ENCODE measurements at regions not wholly inside any gene's neighbourhood (a gene's known extent, or its start where the extent isn't known, plus 50 kb on each side); places are given as distances from the start of the nearest gene placed in this dataset.

- Histone ChIP-seq H3K36me3 (no peaks in the 10 kb centered on the region), H3K27ac (no peak overlapping the region), H3K27me3 (no peaks in the 10 kb centered on the region), H3K9ac (ENCODE audit: low read depth in 2 of 2, low read length in 2 of 2) (no peak overlapping the region), H3K9me3 (no peaks in the 10 kb centered on the region), H3K4me3 (no peak overlapping the region), H3K4me1 (no peaks in the 10 kb centered on the region)
- TF ChIP-seq, protein P1, sequence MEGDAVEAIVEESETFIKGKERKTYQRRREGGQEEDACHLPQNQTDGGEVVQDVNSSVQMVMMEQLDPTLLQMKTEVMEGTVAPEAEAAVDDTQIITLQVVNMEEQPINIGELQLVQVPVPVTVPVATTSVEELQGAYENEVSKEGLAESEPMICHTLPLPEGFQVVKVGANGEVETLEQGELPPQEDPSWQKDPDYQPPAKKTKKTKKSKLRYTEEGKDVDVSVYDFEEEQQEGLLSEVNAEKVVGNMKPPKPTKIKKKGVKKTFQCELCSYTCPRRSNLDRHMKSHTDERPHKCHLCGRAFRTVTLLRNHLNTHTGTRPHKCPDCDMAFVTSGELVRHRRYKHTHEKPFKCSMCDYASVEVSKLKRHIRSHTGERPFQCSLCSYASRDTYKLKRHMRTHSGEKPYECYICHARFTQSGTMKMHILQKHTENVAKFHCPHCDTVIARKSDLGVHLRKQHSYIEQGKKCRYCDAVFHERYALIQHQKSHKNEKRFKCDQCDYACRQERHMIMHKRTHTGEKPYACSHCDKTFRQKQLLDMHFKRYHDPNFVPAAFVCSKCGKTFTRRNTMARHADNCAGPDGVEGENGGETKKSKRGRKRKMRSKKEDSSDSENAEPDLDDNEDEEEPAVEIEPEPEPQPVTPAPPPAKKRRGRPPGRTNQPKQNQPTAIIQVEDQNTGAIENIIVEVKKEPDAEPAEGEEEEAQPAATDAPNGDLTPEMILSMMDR (IDR thresholded peaks at IDR 0.05), result no peak
- DNase-seq, result peak; percentile 59
- intact Hi-C loops (cut with DNase I), result no loop called here
These were observed 278.6 kb downstream of the ARHGAP12 start for GRCh38 chr10:31650010-31650409.

- TF ChIP-seq, protein P1 (IDR thresholded peaks at IDR 0.05), result no peak
- Histone ChIP-seq H3K9me3 (no peaks in the 10 kb centered on the region), H3K4me1 (no peaks in the 10 kb centered on the region), H3K27me3 (no peaks in the 10 kb centered on the region), H3K27ac (no peak overlapping the region), H3K9ac (ENCODE audit: low read depth in 2 of 2, low read length in 2 of 2) (no peak overlapping the region), H3K4me3 (no peak overlapping the region), H3K36me3 (no peaks in the 10 kb centered on the region)
- intact Hi-C loops (cut with DNase I), result no loop called here
- no peak for DNase-seq
These were observed 279.7 kb downstream of the ARHGAP12 start for GRCh38 chr10:31648966-31649365.

- H3K27me3 ChIP-seq, result no peaks in the 10 kb centered on the region
- no peaks in the 10 kb centered on the region for H3K4me1 ChIP-seq
- H3K4me3 ChIP-seq, result no peak overlapping the region
- no peaks in the 10 kb centered on the region for H3K9me3 ChIP-seq
- H3K36me3 ChIP-seq, result no peaks in the 10 kb centered on the region
- no peak overlapping the region for H3K9ac ChIP-seq (ENCODE audit: low read depth in 2 of 2, low read length in 2 of 2)
- no peak overlapping the region for H3K27ac ChIP-seq
- intact Hi-C loops (cut with DNase I), result no loop called here
- DNase-seq, result no peak
- TF ChIP-seq, protein P1 (IDR thresholded peaks at IDR 0.05), result no peak
These were observed 280.8 kb downstream of the ARHGAP12 start for GRCh38 chr10:31647861-31648260.

DNA sequence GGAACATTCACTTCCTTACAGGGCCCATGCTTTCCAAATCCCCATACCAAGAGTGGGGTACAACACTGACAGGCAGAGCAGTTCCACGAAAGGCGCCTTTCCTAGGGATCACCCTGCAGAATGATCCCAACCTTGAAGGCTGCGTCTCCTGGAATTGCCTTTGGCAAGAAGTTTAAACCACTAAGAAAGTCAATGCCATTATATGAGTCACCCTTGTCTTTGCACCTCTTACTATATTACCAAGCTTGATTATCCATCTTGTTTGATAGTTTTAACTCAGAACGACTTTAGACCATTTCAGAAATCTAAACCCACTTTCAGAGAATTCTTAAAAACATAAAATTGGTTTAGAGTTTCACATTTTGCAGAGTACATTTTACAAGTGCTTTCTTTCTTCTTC, 282.1 kb downstream of the ARHGAP12 start:
- Histone ChIP-seq H3K27ac (no peak overlapping the region), H3K9me3 (no peaks in the 10 kb centered on the region), H3K27me3 (no peaks in the 10 kb centered on the region), H3K36me3 (no peaks in the 10 kb centered on the region), H3K4me3 (no peak overlapping the region), H3K4me1 (no peaks in the 10 kb centered on the region), H3K9ac (ENCODE audit: low read depth in 2 of 2, low read length in 2 of 2) (no peak overlapping the region)
- intact Hi-C loops (cut with DNase I), result no loop called here
- TF ChIP-seq, protein P1 (IDR thresholded peaks at IDR 0.05), result no peak
- no peak for DNase-seq

- no peak overlapping the region for H3K9ac ChIP-seq (ENCODE audit: low read depth in 2 of 2, low read length in 2 of 2)
- H3K4me3 ChIP-seq, result no peak overlapping the region
- no peak overlapping the region for H3K27ac ChIP-seq
- H3K9me3 ChIP-seq, result no peaks in the 10 kb centered on the region
- TF ChIP-seq, protein P1 (IDR thresholded peaks at IDR 0.05), result no peak
- H3K36me3 ChIP-seq, result no peaks in the 10 kb centered on the region
- no peaks in the 10 kb centered on the region for H3K4me1 ChIP-seq
- no peaks in the 10 kb centered on the region for H3K27me3 ChIP-seq
- no peak for DNase-seq
- intact Hi-C loops (cut with DNase I), result no loop called here
These were observed 282.8 kb downstream of the ARHGAP12 start for GRCh38 chr10:31645786-31646185.

Data from colonic mucosa (tissue), 4 donors.